CD4-positive, alpha-beta T cell (primary cell): ENCODE measurements at regions not wholly inside any gene's neighbourhood (a gene's known extent, or its start where the extent isn't known, plus 50 kb on each side); places are given as distances from the start of the nearest gene placed in this dataset.
A peak's percentile ranks its signal among the peaks of the same experiment; 100 is the strongest.
"Not testable (repeated sequence)": the region's sequence is repeated elsewhere in the genome, so short reads cannot be mapped to it uniquely, and the experiment has no call there.

Source experiments
- ATAC-seq: fragments of 200-7000 bp; cut with Tn5 transposase; one replicate; pipeline ENCODE4 v1.10.0; 2022; ENCODE audit warnings: mild to moderate bottlenecking; ENCODE audit not compliant: poor library complexity
- CTCF ChIA-PET: fragments of 350-600 bp; sonication (Branson Sonifier 250); formaldehyde crosslinking; loops from one replicate; lab custom pipeline; 2021; ENCODE audit warnings: antibody characterized with exemption, inconsistent platforms; lab: Charles Lee
- POLR2A ChIA-PET: fragments of 350-600 bp; sonication (Branson Sonifier 250); formaldehyde crosslinking; loops from one replicate; lab custom pipeline; 2021; ENCODE audit warnings: antibody characterized with exemption, inconsistent platforms; lab: Charles Lee
- DNase-seq, 14 experiments: peaks; one replicate each; pipeline ENCODE4 v3.0.0-alpha.2; 2013 to 2020; ENCODE audit warnings: mixed read lengths in 2 of 14
- H3K27ac ChIP-seq, 2 donors: one replicate each; pipeline versions ENCODE4 v1.5.1 to v1.7.0; 2013; ENCODE audit warnings: low read length in 2 of 2, low read depth in 1 of 2, mild to moderate bottlenecking in 1 of 2
- H3K27me3 ChIP-seq, 2 experiments: 1 replicate in 1 of 2; 2 replicates in 1 of 2; pipeline versions ENCODE4 v1.6.1 to v1.7.0; 2013; ENCODE audit warnings: low read length in 2 of 2, control low read depth in 1 of 2, mild to moderate bottlenecking in 1 of 2, moderate library complexity in 1 of 2; ENCODE audit not compliant: insufficient read depth in 2 of 2, control insufficient read depth in 1 of 2
- H3K36me3 ChIP-seq: one replicate; pipeline ENCODE4 v1.6.1; 2013; ENCODE audit warnings: low read length, control low read depth; ENCODE audit not compliant: insufficient read depth
- H3K4me1 ChIP-seq: one replicate; pipeline ENCODE4 v1.6.1; 2013; ENCODE audit warnings: low read length, control low read depth; ENCODE audit not compliant: insufficient read depth
- H3K4me3 ChIP-seq: one replicate; pipeline ENCODE4 v1.5.1; 2013; ENCODE audit warnings: mild to moderate bottlenecking, low read length, moderate library complexity
- H3K9me3 ChIP-seq, 2 experiments: 1 replicate in 1 of 2; 2 replicates in 1 of 2; pipeline versions ENCODE4 v1.6.1 to v1.7.0; 2013; ENCODE audit warnings: low read length in 2 of 2, mild to moderate bottlenecking in 2 of 2, control low read depth in 1 of 2, moderate library complexity in 1 of 2; ENCODE audit not compliant: control insufficient read depth in 1 of 2, insufficient read depth in 1 of 2
- H3K27ac Mint-ChIP-seq: one replicate; pipeline ENCODE4 v1.8.0; 2020; ENCODE audit warnings: mixed read lengths
- H3K27me3 Mint-ChIP-seq: one replicate; pipeline ENCODE4 v1.8.0; 2021; ENCODE audit warnings: mixed read lengths
- H3K36me3 Mint-ChIP-seq: one replicate; pipeline ENCODE4 v1.8.0; 2021; ENCODE audit warnings: low read depth, mixed read lengths
- H3K4me1 Mint-ChIP-seq: one replicate; pipeline ENCODE4 v1.8.0; 2021; ENCODE audit warnings: low read depth, mixed read lengths
- H3K4me3 Mint-ChIP-seq: one replicate; pipeline ENCODE4 v1.8.0; 2020; ENCODE audit warnings: mild to moderate bottlenecking, mixed read lengths
- H3K9me3 Mint-ChIP-seq: one replicate; pipeline ENCODE4 v1.8.0; 2020; ENCODE audit warnings: mixed read lengths
- intact Hi-C, 2 experiments: fragments of 100-400 bp; cut with DNase I in 1 of 2; cut with micrococcal nuclease in 1 of 2; formaldehyde crosslinking; loops; one replicate each; pipeline versions ENCODE4 v1.15.1 to v1.9.0; 2023 to 2025; cut with DNase I, micrococcal nuclease
- TF ChIP-seq, protein P1 (sequence below): fragments of 200-600 bp; IDR thresholded peaks from one replicate; pipeline ENCODE4 v1.8.0; 2022; ENCODE audit warnings: antibody characterized with exemption, mild to moderate bottlenecking

DNA sequence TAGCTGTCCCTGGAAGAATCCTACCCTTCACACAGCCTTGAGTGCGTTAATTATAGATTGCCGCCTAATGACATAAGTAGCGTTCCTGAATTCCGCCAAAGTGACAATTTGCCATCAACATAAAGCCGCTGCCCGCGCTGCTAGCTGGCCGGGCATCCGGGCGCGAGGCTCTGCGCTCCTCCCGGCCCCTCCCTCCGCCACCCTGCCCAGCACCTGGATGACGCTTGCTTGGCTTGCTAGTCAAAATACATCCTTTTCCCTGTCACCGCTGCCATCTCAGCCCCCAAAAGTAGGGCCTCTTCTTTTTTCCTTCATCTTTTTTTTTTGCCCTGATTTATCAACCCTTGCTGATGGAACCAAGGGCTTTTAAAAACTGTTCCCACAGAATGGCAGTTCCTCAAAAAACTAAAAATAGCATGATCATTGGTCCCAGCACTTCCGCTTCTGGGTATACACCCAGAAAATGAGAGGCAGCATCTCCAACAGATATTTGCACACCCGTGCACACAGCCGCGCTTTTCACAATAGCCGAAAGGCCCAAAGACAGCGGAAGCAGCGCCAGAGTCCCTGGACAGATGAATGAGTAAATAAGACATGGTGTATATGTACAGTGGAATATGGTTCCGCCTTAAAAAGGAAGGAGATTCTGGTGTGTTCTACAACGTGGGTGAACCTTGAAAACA lies 235.2 kb downstream of the BCL11B start:
- H3K27ac Mint-ChIP-seq = no peak overlapping the region
- CTCF ChIA-PET = no interaction called here

DNA sequence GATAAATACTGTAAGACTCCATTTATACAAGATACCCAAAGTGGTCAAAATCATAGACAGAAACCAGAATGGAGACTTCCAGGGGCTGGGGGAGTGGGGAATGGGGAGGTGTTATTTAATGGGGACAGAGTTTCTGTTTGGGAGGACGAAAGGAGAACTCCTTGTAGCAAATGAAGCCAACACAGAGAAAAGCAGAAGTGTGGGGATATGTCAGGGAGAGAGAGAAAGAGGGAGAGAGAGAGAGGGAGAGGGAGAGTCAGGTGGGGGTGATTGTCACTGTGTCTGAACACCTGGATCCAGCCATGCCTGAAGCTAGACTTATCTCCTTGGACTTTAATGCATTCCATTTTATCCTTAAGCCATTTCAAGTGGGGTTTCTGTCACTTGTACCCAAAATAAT lies 234.7 kb downstream of the BCL11B start:
- H3K4me3 ChIP-seq, CTCF ChIA-PET, H3K36me3 Mint-ChIP-seq, H3K36me3 ChIP-seq, H3K27ac ChIP-seq, intact Hi-C loops, ATAC-seq, H3K4me1 Mint-ChIP-seq, H3K4me1 ChIP-seq, H3K9me3 Mint-ChIP-seq, POLR2A ChIA-PET, DNase-seq, H3K27ac Mint-ChIP-seq, H3K9me3 ChIP-seq, H3K27me3 Mint-ChIP-seq, H3K4me3 Mint-ChIP-seq, H3K27me3 ChIP-seq: not testable (repeated sequence)

More for the DNA sequence above, 235.2 kb downstream of the BCL11B start:
- Mint-ChIP-seq H3K9me3 (no peaks in the 10 kb centered on the region), H3K27me3 (no peaks in the 10 kb centered on the region), H3K4me1 (no peaks in the 10 kb centered on the region), H3K4me3 (no peak overlapping the region), H3K36me3 (no peaks in the 10 kb centered on the region)
- POLR2A ChIA-PET = no interaction called here
- peak in 4 of 14 experiments; percentile 8 to 57 (median 30) for DNase-seq
- Histone ChIP-seq H3K9me3 (no peaks in the 10 kb centered on the region), H3K4me3 (peak overlapping the region; percentile 8), H3K36me3 (no peaks in the 10 kb centered on the region), H3K4me1 (peaks cover 3% of the 10 kb centered on the region), H3K27me3 (no peaks in the 10 kb centered on the region), H3K27ac (no peak overlapping the region)
- TF ChIP-seq, protein P1, sequence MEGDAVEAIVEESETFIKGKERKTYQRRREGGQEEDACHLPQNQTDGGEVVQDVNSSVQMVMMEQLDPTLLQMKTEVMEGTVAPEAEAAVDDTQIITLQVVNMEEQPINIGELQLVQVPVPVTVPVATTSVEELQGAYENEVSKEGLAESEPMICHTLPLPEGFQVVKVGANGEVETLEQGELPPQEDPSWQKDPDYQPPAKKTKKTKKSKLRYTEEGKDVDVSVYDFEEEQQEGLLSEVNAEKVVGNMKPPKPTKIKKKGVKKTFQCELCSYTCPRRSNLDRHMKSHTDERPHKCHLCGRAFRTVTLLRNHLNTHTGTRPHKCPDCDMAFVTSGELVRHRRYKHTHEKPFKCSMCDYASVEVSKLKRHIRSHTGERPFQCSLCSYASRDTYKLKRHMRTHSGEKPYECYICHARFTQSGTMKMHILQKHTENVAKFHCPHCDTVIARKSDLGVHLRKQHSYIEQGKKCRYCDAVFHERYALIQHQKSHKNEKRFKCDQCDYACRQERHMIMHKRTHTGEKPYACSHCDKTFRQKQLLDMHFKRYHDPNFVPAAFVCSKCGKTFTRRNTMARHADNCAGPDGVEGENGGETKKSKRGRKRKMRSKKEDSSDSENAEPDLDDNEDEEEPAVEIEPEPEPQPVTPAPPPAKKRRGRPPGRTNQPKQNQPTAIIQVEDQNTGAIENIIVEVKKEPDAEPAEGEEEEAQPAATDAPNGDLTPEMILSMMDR = no peak
- intact Hi-C loops = no loop called here
- ATAC-seq = no peak

DNA sequence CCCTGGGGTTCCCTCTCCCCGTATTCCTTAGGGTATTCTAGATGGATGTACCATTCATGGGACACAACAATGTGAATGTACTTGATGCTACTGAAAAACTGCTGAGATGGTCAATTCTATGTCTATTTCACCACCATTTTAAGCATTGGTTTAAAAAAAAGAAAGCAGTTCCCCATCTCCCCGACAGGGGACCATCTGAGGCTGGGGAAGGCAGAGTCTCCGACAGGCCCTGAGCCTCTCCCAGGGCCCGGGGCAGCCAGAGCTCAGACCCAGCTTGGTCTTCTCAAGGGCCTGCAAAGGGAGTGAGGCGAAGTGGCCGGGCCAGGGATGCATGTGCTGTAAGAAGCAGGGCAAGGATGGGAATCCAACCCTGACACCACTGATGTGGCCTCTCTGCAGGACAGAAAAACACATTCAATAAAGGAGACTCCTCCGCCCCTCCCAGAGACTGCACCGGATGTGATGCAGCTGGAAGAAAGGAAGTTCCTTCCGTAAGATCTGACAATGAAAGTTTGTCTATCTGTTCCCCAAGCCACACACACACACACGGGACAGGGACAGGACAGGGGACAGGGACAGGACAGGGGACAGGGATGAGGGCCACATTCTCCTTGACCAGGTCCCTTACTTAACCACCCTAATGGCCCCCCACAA lies 234.1 kb downstream of the BCL11B start:
- no peaks in the 10 kb centered on the region for H3K4me1 Mint-ChIP-seq
- ChIA-PET CTCF (no interaction called here), POLR2A (no interaction called here)
- no peak overlapping the region for H3K27ac ChIP-seq
- H3K9me3 Mint-ChIP-seq = no peaks in the 10 kb centered on the region
- H3K36me3 Mint-ChIP-seq = no peaks in the 10 kb centered on the region
- H3K27ac Mint-ChIP-seq = no peak overlapping the region
- intact Hi-C loops = no loop called here
- no peak overlapping the region for H3K4me3 Mint-ChIP-seq
- H3K36me3 ChIP-seq = no peaks in the 10 kb centered on the region
- DNase-seq (peak in 1 of 14 experiments; percentile 25), ATAC-seq (no peak)
- H3K4me3 ChIP-seq = no peak overlapping the region
- TF ChIP-seq, protein P1 = no peak
- no peaks in the 10 kb centered on the region for H3K9me3 ChIP-seq
- no peaks in the 10 kb centered on the region for H3K27me3 ChIP-seq
- H3K4me1 ChIP-seq = peaks cover 3% of the 10 kb centered on the region
- H3K27me3 Mint-ChIP-seq = no peaks in the 10 kb centered on the region
